GM12878 (cell line): ENCODE measurements at regions not wholly inside any gene's neighbourhood (a gene's known extent, or its start where the extent isn't known, plus 50 kb on each side); places are given as distances from the start of the nearest gene placed in this dataset.

Experiments used
- ATAC-seq: fragments of 200-7000 bp; cut with Tn5 transposase; 3 replicates; pipeline ENCODE4 v1.9.1; 2020; ENCODE audit warnings: mild to moderate bottlenecking, moderate library complexity
- BruUV-seq: library from RNA; stranded (reverse); fragments of 400-500 nt; replicated peaks from 2 replicates; lab custom pipeline; 2021; lab: Mats Ljungman, UMichigan
- CTCF ChIA-PET: fragments of 300-600 bp; sonication (Branson Sonifier 250); formaldehyde crosslinking; extraction: SDS; loops from one replicate; lab custom pipeline; 2021; ENCODE audit warnings: inconsistent platforms; lab: Yijun Ruan, JAX
- POLR2A ChIA-PET: fragments of 350-600 bp; formaldehyde crosslinking; extraction: SDS; loops from one replicate; lab custom pipeline; 2021; ENCODE audit warnings: inconsistent platforms; lab: Charles Lee
- RAD21 ChIA-PET: fragments of 300-600 bp; sonication (Branson Sonifier 250); formaldehyde crosslinking; loops from one replicate; lab custom pipeline; 2023; ENCODE audit warnings: antibody characterized with exemption; ENCODE audit not compliant: unreplicated experiment; lab: Charles Lee
- SMC1A ChIA-PET: fragments of 300-600 bp; sonication (Branson Sonifier 250); formaldehyde crosslinking; loops from one replicate; lab custom pipeline; 2023; ENCODE audit not compliant: unreplicated experiment, uncharacterized antibody; lab: Charles Lee
- DNase-seq: peaks from one replicate; pipeline ENCODE4 v3.0.0-alpha.2; 2011; ENCODE audit warnings: low read depth, low spot score
- FAIRE-seq: peaks from 3 replicates; lab custom pipeline; 2011; peaks lifted over from hg19 to GRCh38; lab: Jason Lieb, UNC
- H2AFZ ChIP-seq: 2 replicates; pipeline ENCODE4 v1.6.0; 2011; ENCODE audit warnings: low read depth, low read length, control low read depth; ENCODE audit not compliant: control insufficient read depth
- H3K27ac ChIP-seq: 2 replicates; pipeline ENCODE4 v1.5.1; 2011; ENCODE audit warnings: control low read depth; ENCODE audit not compliant: control insufficient read depth, insufficient read depth
- H3K27me3 ChIP-seq, 2 experiments: replicated peaks in 1 of 2; 2 replicates each; pipeline versions ENCODE4 v1.6.0 to v1.6.1; 2011; ENCODE audit warnings: low read length in 1 of 2; ENCODE audit not compliant: control insufficient read depth in 2 of 2, insufficient read depth in 2 of 2
- H3K36me3 ChIP-seq, 2 experiments: 2 replicates each; pipeline ENCODE4 v1.5.1; 2011; ENCODE audit warnings: low read length in 1 of 2; ENCODE audit not compliant: control insufficient read depth in 2 of 2, insufficient read depth in 2 of 2
- H3K4me1 ChIP-seq: 2 replicates; pipeline ENCODE4 v1.6.1; 2011; ENCODE audit warnings: mild to moderate bottlenecking, low read length, moderate library complexity, mixed read lengths; ENCODE audit not compliant: control insufficient read depth, insufficient read depth
- H3K4me2 ChIP-seq: 2 replicates; pipeline ENCODE4 v1.6.0; 2011; ENCODE audit warnings: control low read depth; ENCODE audit not compliant: control insufficient read depth, insufficient read depth
- H3K4me3 ChIP-seq: fragments of 200-600 bp; sonication (generic); 2 replicates; pipeline ENCODE4 v1.5.1; 2016
- H3K79me2 ChIP-seq: 2 replicates; pipeline ENCODE4 v1.6.0; 2011; ENCODE audit warnings: low read length; ENCODE audit not compliant: control insufficient read depth, insufficient read depth
- H3K9ac ChIP-seq: 2 replicates; pipeline ENCODE4 v1.8.0; 2011; ENCODE audit warnings: low read length, control low read depth, mixed read lengths; ENCODE audit not compliant: control insufficient read depth, insufficient read depth
- H3K9me3 ChIP-seq: replicated peaks from 3 replicates; pipeline ENCODE4 v1.5.1; 2011; ENCODE audit warnings: mild to moderate bottlenecking, low read length; ENCODE audit not compliant: control insufficient read depth, insufficient read depth
- H4K20me1 ChIP-seq: 2 replicates; pipeline ENCODE4 v1.6.0; 2011; ENCODE audit not compliant: control insufficient read depth, insufficient read depth
- ASH2L ChIP-seq: fragments of 300-600, 200-600 bp; sonication (generic); IDR thresholded peaks from 2 replicates; pipeline ENCODE4 v1.6.1; 2017; ENCODE audit warnings: low read depth, mild to moderate bottlenecking, borderline replicate concordance
- ATF2 ChIP-seq: IDR thresholded peaks from 2 replicates; pipeline ENCODE4 v1.6.1; 2012; ENCODE audit warnings: low read length, inconsistent platforms
- CREB1 ChIP-seq: IDR thresholded peaks from 2 replicates; pipeline ENCODE4 v1.6.1; 2012; ENCODE audit warnings: low read depth, mild to moderate bottlenecking, inconsistent platforms
- CREM ChIP-seq: IDR thresholded peaks from 2 replicates; pipeline ENCODE4 v1.6.1; 2014; ENCODE audit warnings: antibody characterized with exemption, low read depth
- ELK1 ChIP-seq: IDR thresholded peaks from 2 replicates; pipeline ENCODE4 v1.6.1; 2012; ENCODE audit warnings: low read depth, low read length, improper control_type of control experiment
- JUNB ChIP-seq: IDR thresholded peaks from 2 replicates; pipeline ENCODE4 v1.6.1; 2016; ENCODE audit warnings: antibody characterized with exemption, mild to moderate bottlenecking
- NFYA ChIP-seq: IDR thresholded peaks from 2 replicates; pipeline ENCODE4 v1.6.1; 2011; ENCODE audit warnings: low read depth, mild to moderate bottlenecking, low read length, improper control_type of control experiment, borderline replicate concordance
- NKRF ChIP-seq: fragments of 450-650 bp; conservative IDR thresholded peaks from 2 replicates; pipeline ENCODE4 v1.6.1; 2017; ENCODE audit warnings: mild to moderate bottlenecking, moderate library complexity
- NR2C1 ChIP-seq: fragments of 450-650 bp; IDR thresholded peaks from 2 replicates; pipeline ENCODE4 v1.6.1; 2017; ENCODE audit warnings: antibody characterized with exemption, mild to moderate bottlenecking, moderate library complexity
- POLR2AphosphoS2 ChIP-seq: IDR thresholded peaks from 2 replicates; pipeline ENCODE4 v1.6.1; 2011; ENCODE audit warnings: low read depth, mild to moderate bottlenecking, low read length, improper control_type of control experiment, moderate library complexity
- POLR2AphosphoS5 ChIP-seq: IDR thresholded peaks from 2 replicates; pipeline ENCODE4 v1.6.1; 2011; ENCODE audit warnings: mild to moderate bottlenecking, low read length, inconsistent platforms
- POU2F2 ChIP-seq: IDR thresholded peaks from 3 replicates; pipeline ENCODE4 v1.6.1; 2011; ENCODE audit warnings: low read depth, mild to moderate bottlenecking, low read length, borderline replicate concordance
- RCOR1 ChIP-seq: conservative IDR thresholded peaks from 2 replicates; pipeline ENCODE4 v1.6.1; 2012; ENCODE audit warnings: low read depth, low read length, improper control_type of control experiment
- SMC3 ChIP-seq: IDR thresholded peaks from 2 replicates; pipeline ENCODE4 v1.6.1; 2011; ENCODE audit warnings: low read length, improper control_type of control experiment, borderline replicate concordance
- TBL1XR1 ChIP-seq: IDR thresholded peaks from 2 replicates; pipeline ENCODE4 v1.6.1; 2012; ENCODE audit warnings: low read depth, low read length, improper control_type of control experiment
- TCF7 ChIP-seq: IDR thresholded peaks from 2 replicates; pipeline ENCODE4 v1.6.1; 2014; ENCODE audit warnings: antibody characterized with exemption, borderline replicate concordance
- ZBED1 ChIP-seq: IDR thresholded peaks from 2 replicates; pipeline ENCODE4 v1.6.1; 2016; ENCODE audit warnings: borderline replicate concordance
- WGBS: methylation state at CpG from one replicate; pipeline ENCODE4 v1.1.6; 2016; ENCODE audit warnings: low lambda C conversion rate; ENCODE audit not compliant: insufficient replicate concordance, insufficient coverage; ENCODE audit errors: missing lambda C conversion rate; 5-methylcytosine and 5-hydroxymethylcytosine counted together
- in situ Hi-C: fragments of 300-500 bp; cut with MboI; formaldehyde crosslinking; loops from 9 replicates; pipeline ENCODE4 v1.14.3; 2018; ENCODE audit warnings: mixed read lengths
- intact Hi-C: fragments of 100-400 bp; cut with micrococcal nuclease; formaldehyde crosslinking; loops from one replicate; pipeline ENCODE4 v1.14.2; 2022; ENCODE audit not compliant: unreplicated experiment

- in situ Hi-C loops = no loop called here
These were observed 145.3 kb downstream of the MBL2 start for GRCh38 chr10:52627279-52627678.

GRCh38 chr10:52631146-52631545, 141.4 kb downstream of the MBL2 start:
- no peak overlapping the region for H3K4me2 ChIP-seq
- H3K36me3 ChIP-seq = no peaks in the 10 kb centered on the region
- no peaks in the 10 kb centered on the region for H3K4me1 ChIP-seq
- in situ Hi-C loops (no loop called here), intact Hi-C loops (no loop called here)
- H3K9ac ChIP-seq = no peak overlapping the region
- no peak overlapping the region for H3K27ac ChIP-seq
- no peak overlapping the region for H3K4me3 ChIP-seq
- WGBS = 42% methylated on average over 2 of the region's 2 CpGs
- no peak overlapping the region for H2AFZ ChIP-seq
- CTCF ChIA-PET = no interaction called here
- H3K79me2 ChIP-seq = no peaks in the 10 kb centered on the region
- no TSS peak for BruUV-seq
- DNase-seq = no peak
- FAIRE-seq = no peak
- no peaks in the 10 kb centered on the region for H4K20me1 ChIP-seq
- H3K27me3 ChIP-seq = no peaks in the 10 kb centered on the region
- no peak for TF ChIP-seq CREB1
- TF ChIP-seq TBL1XR1 = no peak
- TF ChIP-seq CREM = no peak
- TF ChIP-seq POLR2AphosphoS5 = no peak
- TF ChIP-seq NR2C1 = no peak
- no peak for TF ChIP-seq POU2F2
- no peak for TF ChIP-seq JUNB
- no peak for TF ChIP-seq SMC3
- no peak for TF ChIP-seq ZBED1
- no peak for TF ChIP-seq ELK1
- no peak for TF ChIP-seq NKRF
- TF ChIP-seq, all 136 proteins: peak for 0
- ChIA-PET SMC1A (no interaction called here), RAD21 (no interaction called here), POLR2A (no interaction called here)
- no peak for ATAC-seq
- H3K9me3 ChIP-seq = no peaks in the 10 kb centered on the region

More at GRCh38 chr10:52627279-52627678, 145.3 kb downstream of the MBL2 start:
- ATAC-seq (no peak), FAIRE-seq (no peak), DNase-seq (no peak)
- Histone ChIP-seq H3K27ac (no peak overlapping the region), H3K79me2 (no peaks in the 10 kb centered on the region), H2AFZ (no peak overlapping the region), H3K36me3 (no peaks in the 10 kb centered on the region), H3K4me3 (no peak overlapping the region), H3K4me1 (no peaks in the 10 kb centered on the region), H3K27me3 (no peaks in the 10 kb centered on the region), H4K20me1 (no peaks in the 10 kb centered on the region), H3K4me2 (no peak overlapping the region), H3K9me3 (no peaks in the 10 kb centered on the region), H3K9ac (no peak overlapping the region)
- TF ChIP-seq JUNB = no peak
- no peak for TF ChIP-seq POLR2AphosphoS2
- no peak for TF ChIP-seq TCF7
- TF ChIP-seq NFYA = no peak
- no peak for TF ChIP-seq ASH2L
- no peak for TF ChIP-seq ATF2
- TF ChIP-seq RCOR1 = no peak
- RAD21 ChIA-PET = no interaction called here
- intact Hi-C loops = no loop called here
- SMC1A ChIA-PET = interaction anchor here (1.2 kb wide), 1 partner anchor 9 kb away, joined by 3 read pairs; no protein-coding TSS in a partner anchor
- CTCF ChIA-PET = interaction anchor here (2.0 kb wide), 1 partner anchor 17 kb away, joined by 12 read pairs; no protein-coding TSS in a partner anchor
- POLR2A ChIA-PET = no interaction called here
- BruUV-seq = no TSS peak
